ENCODE measurements at regions not wholly inside any gene's neighbourhood (a gene's known extent, or its start where the extent isn't known, plus 50 kb on each side); places are given as distances from the start of the nearest gene placed in this dataset.
"Not testable (repeated sequence)": the region's sequence is repeated elsewhere in the genome, so short reads cannot be mapped to it uniquely, and the experiment has no call there.

- WGBS, 3 donors = 71 to 77% (median 74%) methylated on average over 9 of the region's 9 CpGs
- ATAC-seq (no peak), DNase-seq (no peak)
- intact Hi-C loops (cut with DNase I) = loop anchor here (5.0 to 10.0 kb wide), 3 partner anchors 174 to 622 kb away; no protein-coding TSS in a partner anchor
- no peak for TF ChIP-seq CTCF (IDR thresholded peaks at IDR 0.05)
- H3K4me1 ChIP-seq = no peaks in the 10 kb centered on the region
- H3K36me3 ChIP-seq (ENCODE audit: insufficient read depth in 1 of 2, low read depth in 1 of 2) = no peaks in the 10 kb centered on the region
- no peak overlapping the region for H3K4me3 ChIP-seq
- no peaks in the 10 kb centered on the region for H3K9me3 ChIP-seq
- no peak overlapping the region for H3K27ac ChIP-seq
- peaks cover 0 to 19% (median 0%) of the 10 kb centered on the region in 3 donors for H3K27me3 ChIP-seq (ENCODE audit: insufficient read depth in 3 of 3, low read length in 2 of 3)
Measured at GRCh38 chr13:27360562-27360961, 63.9 kb upstream of the GTF3A start.

GRCh38 chr13:27362064-27362751, 62.2 kb upstream of the GTF3A start:
- no peaks in the 10 kb centered on the region for H3K36me3 ChIP-seq (ENCODE audit: insufficient read depth in 1 of 2, low read depth in 1 of 2)
- H3K4me1 ChIP-seq = no peaks in the 10 kb centered on the region
- no peak overlapping the region for H3K27ac ChIP-seq
- peak overlapping the region; percentile 60 for H3K4me3 ChIP-seq
- 3 to 5% (median 3%) methylated on average over 36 of the region's 36 CpGs for WGBS, 3 donors
- H3K9me3 ChIP-seq = no peaks in the 10 kb centered on the region
- TF ChIP-seq CTCF (IDR thresholded peaks at IDR 0.05) = peak; percentile 93
- peaks cover 0 to 17% (median 0%) of the 10 kb centered on the region in 3 donors for H3K27me3 ChIP-seq (ENCODE audit: insufficient read depth in 3 of 3, low read length in 2 of 3)
- ATAC-seq (peak; percentile 96 to 99 (median 96)), DNase-seq (peak; percentile 84 to 91)
- intact Hi-C loops (cut with DNase I) = loop anchor here (5.0 to 10.0 kb wide), 3 partner anchors 173 to 620 kb away; no protein-coding TSS in a partner anchor

- intact Hi-C loops (cut with DNase I) = loop anchor here (5.0 to 10.0 kb wide), 3 partner anchors 171 to 619 kb away; no protein-coding TSS in a partner anchor
- H3K4me3 ChIP-seq; H3K36me3 ChIP-seq (ENCODE audit: insufficient read depth in 1 of 2, low read depth in 1 of 2); DNase-seq; H3K27ac ChIP-seq; ATAC-seq; H3K9me3 ChIP-seq; H3K4me1 ChIP-seq: not testable (repeated sequence)
- 74 to 88% (median 83%) methylated on average over 5 of the region's 5 CpGs for WGBS, 3 donors
- H3K27me3 ChIP-seq (ENCODE audit: insufficient read depth in 3 of 3, low read length in 2 of 3) = peaks cover 0 to 29% (median 0%) of the 10 kb centered on the region in 3 donors
Measured at GRCh38 chr13:27363637-27364036, 60.8 kb upstream of the GTF3A start.

- DNase-seq = no peak
- Histone ChIP-seq H3K4me1 (no peaks in the 10 kb centered on the region), H3K9me3 (no peaks in the 10 kb centered on the region), H3K4me3 (no peak overlapping the region), H3K27ac (no peak overlapping the region), H3K36me3 (ENCODE audit: insufficient read depth in 1 of 2, low read depth in 1 of 2) (no peaks in the 10 kb centered on the region), H3K27me3 (ENCODE audit: insufficient read depth in 3 of 3, low read length in 2 of 3) (peaks cover 0 to 28% (median 2%) of the 10 kb centered on the region in 3 donors)
- 60 to 64% (median 61%) methylated on average over 5 of the region's 5 CpGs for WGBS, 3 donors
- no peak for TF ChIP-seq CTCF (IDR thresholded peaks at IDR 0.05)
- ATAC-seq = no peak
- intact Hi-C loops (cut with DNase I) = loop anchor here in 1 of 2 donors (10.0 kb wide), 1 partner anchor 167 kb away; no protein-coding TSS in a partner anchor
Measured at GRCh38 chr13:27367570-27367969, 56.8 kb upstream of the GTF3A start.

- intact Hi-C loops (cut with DNase I) = loop anchor here (10.0 kb wide), 2 partner anchors 164 to 344 kb away; no protein-coding TSS in a partner anchor
- WGBS, 3 donors = 82 to 91% (median 89%) methylated on average over 12 of the region's 12 CpGs
- no peaks in the 10 kb centered on the region for H3K4me1 ChIP-seq
- H3K9me3 ChIP-seq = no peaks in the 10 kb centered on the region
- no peak overlapping the region for H3K4me3 ChIP-seq
- H3K36me3 ChIP-seq (ENCODE audit: insufficient read depth in 1 of 2, low read depth in 1 of 2) = no peaks in the 10 kb centered on the region
- no peak overlapping the region for H3K27ac ChIP-seq
- no peak for ATAC-seq
- no peak for TF ChIP-seq CTCF (IDR thresholded peaks at IDR 0.05)
- H3K27me3 ChIP-seq (ENCODE audit: insufficient read depth in 3 of 3, low read length in 2 of 3) = peaks cover 0 to 28% (median 2%) of the 10 kb centered on the region in 3 donors
- no peak for DNase-seq
Measured at GRCh38 chr13:27370305-27370872, 54.0 kb upstream of the GTF3A start.
